ENCODE measurements at regions not wholly inside any gene's neighbourhood (a gene's known extent, or its start where the extent isn't known, plus 50 kb on each side); places are given as distances from the start of the nearest gene placed in this dataset.

DNA sequence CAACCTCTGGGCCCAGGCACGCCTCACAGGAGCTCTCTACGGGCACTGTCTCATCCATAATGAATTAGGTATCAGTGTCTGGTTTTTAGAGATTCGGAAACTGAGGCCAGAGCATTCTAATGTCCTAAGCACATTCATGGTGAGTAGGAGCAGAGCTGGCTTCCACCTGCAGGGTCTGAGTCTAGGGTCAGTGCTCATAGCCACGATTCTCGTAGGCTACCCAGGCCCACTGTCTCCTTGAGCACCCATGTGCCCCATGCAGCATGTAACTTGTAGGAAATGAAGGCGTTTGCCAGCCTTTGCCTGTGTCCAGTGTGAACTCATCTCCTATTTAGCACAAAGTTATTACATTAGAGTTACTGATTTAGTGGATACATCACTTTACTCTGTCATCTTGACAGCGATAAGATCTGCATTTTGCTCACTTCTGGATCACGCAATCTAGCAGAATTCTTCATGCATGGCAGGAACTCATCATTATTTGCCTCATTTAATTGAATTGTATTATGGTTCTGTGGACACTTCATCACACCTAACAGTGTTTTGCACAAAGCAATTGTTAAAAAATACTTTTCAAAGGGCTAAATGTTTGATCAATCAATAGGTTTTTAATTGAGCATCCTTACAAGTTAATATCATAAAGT, 205.3 kb upstream of the SULF2 start:
- TF ChIP-seq CTCF (conservative IDR thresholded peaks at IDR 0.05 in 1 of 2, IDR thresholded peaks at IDR 0.05 in 1 of 2; ENCODE audit: extremely low read depth in 1 of 2, insufficient read depth in 1 of 2, low read depth in 1 of 2, low read length in 2 of 2) (no peak), EZH2 (IDR thresholded peaks at IDR 0.05; ENCODE audit: borderline replicate concordance, low read length) (no peak)

Data from mammary epithelial cell (primary cell).